Vagina (tissue), 2 donors: ENCODE measurements at regions not wholly inside any gene's neighbourhood (a gene's known extent, or its start where the extent isn't known, plus 50 kb on each side); places are given as distances from the start of the nearest gene placed in this dataset.

Experiments used
- DNase-seq, 2 donors: peaks; one replicate each; pipeline ENCODE4 v3.0.0-alpha.2; 2017; ENCODE audit errors: extremely low spot score in 2 of 2
- H3K27ac ChIP-seq: fragments of 200-600 bp; sonication (generic); one replicate; pipeline ENCODE4 v1.5.1; 2019
- H3K27me3 ChIP-seq: fragments of 200-600 bp; sonication (generic); one replicate; pipeline ENCODE4 v1.5.1; 2019
- H3K36me3 ChIP-seq, 2 donors: fragments of 200-600 bp; sonication (generic); one replicate each; pipeline ENCODE4 v1.5.1; 2017 to 2019
- H3K4me1 ChIP-seq: fragments of 200-600 bp; sonication (generic); one replicate; pipeline ENCODE4 v1.5.1; 2019
- H3K4me3 ChIP-seq, 2 donors: fragments of 200-600 bp; sonication (generic); 1 replicate in 1 of 2; 2 replicates in 1 of 2; pipeline ENCODE4 v1.5.1; 2016 to 2019
- H3K9me3 ChIP-seq: fragments of 200-600 bp; sonication (generic); one replicate; pipeline ENCODE4 v1.5.1; 2019
- POLR2A ChIP-seq, 2 donors: fragments of 450-650 bp; IDR thresholded peaks; one replicate each; pipeline ENCODE4 v1.6.1; 2017; ENCODE audit warnings: antibody characterized with exemption in 2 of 2, mild to moderate bottlenecking in 2 of 2, moderate library complexity in 2 of 2
- POLR2AphosphoS5 ChIP-seq, 2 donors: sonication (generic); formaldehyde crosslinking; IDR thresholded peaks; one replicate each; pipeline ENCODE4 v1.9.0; 2017; ENCODE audit warnings: antibody characterized with exemption in 2 of 2, mild to moderate bottlenecking in 2 of 2, low read depth in 1 of 2; ENCODE audit not compliant: insufficient read depth in 1 of 2
- intact Hi-C: fragments of 100-400 bp; cut with DNase I; formaldehyde crosslinking; loops from one replicate; pipeline ENCODE4 v1.15.1; 2023
- TF ChIP-seq, protein P1 (sequence below), 3 experiments: fragments of 450-650 bp in 2 of 3; fragments of 200-600 bp in 1 of 3; sonication (generic) in 1 of 3; IDR thresholded peaks; one replicate each; pipeline ENCODE4 v1.5.1; 2017 to 2019; ENCODE audit warnings: antibody characterized with exemption in 3 of 3, mild to moderate bottlenecking in 2 of 3, moderate library complexity in 2 of 3

- TF ChIP-seq, protein P1, sequence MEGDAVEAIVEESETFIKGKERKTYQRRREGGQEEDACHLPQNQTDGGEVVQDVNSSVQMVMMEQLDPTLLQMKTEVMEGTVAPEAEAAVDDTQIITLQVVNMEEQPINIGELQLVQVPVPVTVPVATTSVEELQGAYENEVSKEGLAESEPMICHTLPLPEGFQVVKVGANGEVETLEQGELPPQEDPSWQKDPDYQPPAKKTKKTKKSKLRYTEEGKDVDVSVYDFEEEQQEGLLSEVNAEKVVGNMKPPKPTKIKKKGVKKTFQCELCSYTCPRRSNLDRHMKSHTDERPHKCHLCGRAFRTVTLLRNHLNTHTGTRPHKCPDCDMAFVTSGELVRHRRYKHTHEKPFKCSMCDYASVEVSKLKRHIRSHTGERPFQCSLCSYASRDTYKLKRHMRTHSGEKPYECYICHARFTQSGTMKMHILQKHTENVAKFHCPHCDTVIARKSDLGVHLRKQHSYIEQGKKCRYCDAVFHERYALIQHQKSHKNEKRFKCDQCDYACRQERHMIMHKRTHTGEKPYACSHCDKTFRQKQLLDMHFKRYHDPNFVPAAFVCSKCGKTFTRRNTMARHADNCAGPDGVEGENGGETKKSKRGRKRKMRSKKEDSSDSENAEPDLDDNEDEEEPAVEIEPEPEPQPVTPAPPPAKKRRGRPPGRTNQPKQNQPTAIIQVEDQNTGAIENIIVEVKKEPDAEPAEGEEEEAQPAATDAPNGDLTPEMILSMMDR (IDR thresholded peaks at IDR 0.05): no peak
- no peak for TF ChIP-seq POLR2AphosphoS5 (IDR thresholded peaks at IDR 0.05; ENCODE audit: insufficient read depth in 1 of 2, low read depth in 1 of 2)
- no peak overlapping the region for H3K4me3 ChIP-seq
- no peak overlapping the region for H3K27ac ChIP-seq
- no peaks in the 10 kb centered on the region for H3K9me3 ChIP-seq
- H3K36me3 ChIP-seq: no peaks in the 10 kb centered on the region
- no peaks in the 10 kb centered on the region for H3K27me3 ChIP-seq
- no peak for DNase-seq
- no peaks in the 10 kb centered on the region for H3K4me1 ChIP-seq
- intact Hi-C loops: no loop called here
Observed at GRCh38 chr1:108043707-108044106, 78.7 kb upstream of the VAV3 start.

DNA sequence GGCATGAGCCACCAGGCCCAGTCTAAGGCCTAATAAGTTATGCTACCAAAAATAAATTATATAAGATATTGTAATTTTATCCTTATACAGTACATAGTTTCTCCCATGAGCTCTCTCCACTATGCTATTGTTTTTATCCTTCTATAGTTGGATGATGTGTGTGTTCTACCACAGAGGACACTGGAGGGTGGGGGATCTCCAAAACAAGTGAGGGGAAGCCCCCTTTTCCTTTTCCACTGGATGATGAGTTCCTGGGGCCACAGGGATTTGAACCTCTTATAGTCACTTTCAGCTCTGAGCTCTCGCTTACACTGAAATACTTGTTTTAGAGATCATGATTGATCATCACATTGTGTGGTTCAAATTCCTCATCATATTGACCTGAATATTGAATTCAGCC is 77.6 kb upstream of the VAV3 start:
- Histone ChIP-seq H3K9me3 (no peaks in the 10 kb centered on the region), H3K36me3 (no peaks in the 10 kb centered on the region), H3K27me3 (no peaks in the 10 kb centered on the region), H3K4me3 (no peak overlapping the region), H3K4me1 (no peaks in the 10 kb centered on the region), H3K27ac (no peak overlapping the region)
- intact Hi-C loops: no loop called here
- no peak for DNase-seq
- TF ChIP-seq POLR2AphosphoS5 (IDR thresholded peaks at IDR 0.05; ENCODE audit: insufficient read depth in 1 of 2, low read depth in 1 of 2) (no peak), POLR2A (IDR thresholded peaks at IDR 0.05) (no peak)
- TF ChIP-seq, protein P1 (IDR thresholded peaks at IDR 0.05): no peak

DNA sequence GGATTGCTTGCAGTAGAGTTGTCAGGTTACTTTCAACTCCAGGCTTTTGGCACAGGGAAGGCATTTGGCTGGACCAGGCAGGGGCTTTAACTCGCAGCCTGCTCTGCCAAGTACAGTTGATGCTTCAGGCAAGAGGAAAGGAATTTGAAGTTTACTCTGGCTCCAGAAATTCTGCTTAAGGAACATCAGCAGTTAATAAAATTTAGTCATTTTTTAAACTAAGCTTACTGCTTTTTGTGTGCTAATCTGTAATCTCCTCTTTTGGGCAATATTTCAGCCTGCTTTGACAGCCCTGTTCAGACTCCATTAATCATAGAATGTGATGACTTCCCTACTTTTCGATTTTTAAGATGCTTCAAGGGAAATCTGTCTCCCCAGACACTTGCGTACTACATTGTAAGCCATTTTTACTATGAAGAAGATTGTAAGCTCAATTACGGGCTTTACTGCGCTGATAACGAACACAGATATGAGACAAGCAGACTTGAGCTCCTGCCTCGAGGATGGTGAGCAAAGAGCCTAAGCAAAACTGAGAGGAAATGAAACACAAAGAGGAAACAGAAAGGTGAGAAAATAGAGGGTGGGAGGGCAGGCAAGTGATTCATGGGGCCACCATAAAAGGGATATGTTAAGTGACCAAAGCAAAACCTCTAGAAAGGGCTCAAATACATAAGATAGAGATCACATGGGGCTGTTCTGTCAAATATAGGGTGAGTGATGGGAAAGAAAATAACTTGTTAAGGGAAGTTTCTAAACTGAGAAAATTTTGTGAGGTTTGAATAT is 76.6 kb upstream of the VAV3 start:
- Histone ChIP-seq H3K36me3 (no peaks in the 10 kb centered on the region), H3K27ac (no peak overlapping the region), H3K4me1 (no peaks in the 10 kb centered on the region), H3K4me3 (no peak overlapping the region), H3K27me3 (no peaks in the 10 kb centered on the region), H3K9me3 (no peaks in the 10 kb centered on the region)
- DNase-seq: no peak
- intact Hi-C loops: no loop called here
- TF ChIP-seq, protein P1 (IDR thresholded peaks at IDR 0.05): no peak
- TF ChIP-seq POLR2AphosphoS5 (IDR thresholded peaks at IDR 0.05; ENCODE audit: insufficient read depth in 1 of 2, low read depth in 1 of 2): no peak
- TF ChIP-seq POLR2A (IDR thresholded peaks at IDR 0.05): no peak

GRCh38 chr1:108038653-108039236 is 73.8 kb upstream of the VAV3 start:
- TF ChIP-seq POLR2AphosphoS5 (IDR thresholded peaks at IDR 0.05; ENCODE audit: insufficient read depth in 1 of 2, low read depth in 1 of 2) (no peak), POLR2A (IDR thresholded peaks at IDR 0.05) (no peak)
- TF ChIP-seq, protein P1 (IDR thresholded peaks at IDR 0.05): no peak
- no peaks in the 10 kb centered on the region for H3K9me3 ChIP-seq
- no peak for DNase-seq
- H3K36me3 ChIP-seq: no peaks in the 10 kb centered on the region
- H3K4me3 ChIP-seq: no peak overlapping the region
- H3K27ac ChIP-seq: no peak overlapping the region
- no peaks in the 10 kb centered on the region for H3K27me3 ChIP-seq
- H3K4me1 ChIP-seq: no peaks in the 10 kb centered on the region
- intact Hi-C loops: no loop called here
